ENCODE measurements at regions not wholly inside any gene's neighbourhood (a gene's known extent, or its start where the extent isn't known, plus 50 kb on each side); places are given as distances from the start of the nearest gene placed in this dataset.
A peak's percentile ranks its signal among the peaks of the same experiment; 100 is the strongest.

DNA sequence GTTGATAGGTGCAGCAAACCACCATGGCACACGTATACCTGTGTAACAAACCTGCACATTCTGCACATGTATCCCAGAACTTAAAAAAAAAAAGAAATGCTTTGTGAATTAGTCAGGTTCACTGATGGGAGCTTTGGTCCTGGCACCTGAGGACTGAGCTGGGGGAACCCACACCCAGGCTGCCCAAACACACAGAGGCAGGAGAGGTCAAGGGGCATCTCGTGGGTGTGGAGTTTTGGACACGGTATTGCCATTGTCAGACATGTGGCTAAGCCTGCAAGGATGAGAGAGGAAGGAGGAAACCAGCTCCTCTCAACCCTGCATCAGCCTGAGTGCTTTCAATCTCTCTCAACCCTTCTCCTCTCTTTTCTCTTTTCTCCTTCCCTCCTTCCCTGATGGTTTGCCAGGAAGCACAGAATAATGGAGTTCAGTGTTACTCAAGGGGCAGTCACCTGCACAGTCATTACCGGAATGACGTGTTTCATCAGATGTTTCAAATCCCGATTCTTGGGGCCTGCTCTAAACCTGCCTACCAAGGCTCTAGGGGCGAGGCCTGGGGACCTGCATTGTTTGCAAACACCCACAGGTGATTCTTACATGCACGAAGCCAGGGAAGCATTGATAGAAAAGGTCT is 89.9 kb upstream of the NEDD9 start:
- peaks cover 5% of the 10 kb centered on the region for H3K4me1 ChIP-seq (ENCODE audit: control insufficient read depth, insufficient read depth, low read length)

DNA sequence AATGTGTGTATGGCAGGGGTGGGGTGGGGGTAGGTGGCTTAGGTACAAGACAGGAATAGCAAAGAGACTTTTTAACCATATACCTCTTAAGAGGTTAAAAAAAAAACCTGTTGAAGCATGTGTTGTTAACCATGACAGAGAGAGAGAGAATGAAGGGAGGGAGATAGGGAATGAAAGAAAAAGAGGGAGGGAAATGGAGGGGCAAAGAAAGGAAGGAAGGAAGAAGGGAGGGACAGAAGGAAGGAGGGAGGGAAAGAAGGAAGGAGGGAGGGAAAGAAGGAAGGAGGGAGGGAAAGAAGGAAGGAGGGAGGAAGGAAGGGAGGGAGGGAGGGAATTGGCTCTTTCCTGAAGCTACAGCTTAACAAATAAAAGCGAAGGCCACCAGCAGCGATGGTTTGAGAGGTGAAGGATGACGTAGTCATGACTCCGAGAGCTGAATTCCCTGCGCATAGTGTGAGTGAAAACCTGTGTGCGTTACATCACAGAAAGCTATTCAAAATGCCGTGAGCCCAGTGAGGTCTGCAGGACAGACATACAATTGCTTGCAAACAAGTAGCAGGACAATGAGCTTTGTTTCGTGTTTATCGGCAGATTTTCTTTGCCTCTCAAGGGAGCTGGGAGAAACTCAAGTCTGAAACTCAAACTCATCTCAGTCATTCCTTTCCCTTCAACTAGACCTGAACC is 88.6 kb upstream of the NEDD9 start:
- Histone ChIP-seq H3K4me1 (ENCODE audit: control insufficient read depth, insufficient read depth, low read length) (peaks cover 5% of the 10 kb centered on the region), H3K27ac (ENCODE audit: low read depth, low read length) (no peak overlapping the region)

More for the DNA sequence above, 89.9 kb upstream of the NEDD9 start:
- Histone ChIP-seq H3K36me3 (ENCODE audit: control insufficient read depth, insufficient read depth, low read length) (no peaks in the 10 kb centered on the region), H3K9me3 (ENCODE audit: control insufficient read depth, insufficient read depth, low read length) (no peaks in the 10 kb centered on the region), H3K4me3 (ENCODE audit: low read depth, low read length) (no peak overlapping the region), H3K9ac (ENCODE audit: low read depth, low read length) (no peak overlapping the region), H3K27ac (ENCODE audit: low read depth, low read length) (no peak overlapping the region), H3K27me3 (ENCODE audit: control insufficient read depth, insufficient read depth, low read length) (no peaks in the 10 kb centered on the region)

GRCh38 chr6:11318835-11319813 is 86.7 kb upstream of the NEDD9 start:
- Histone ChIP-seq H3K27me3 (ENCODE audit: control insufficient read depth, insufficient read depth, low read length) (no peaks in the 10 kb centered on the region), H3K9me3 (ENCODE audit: control insufficient read depth, insufficient read depth, low read length) (no peaks in the 10 kb centered on the region), H3K36me3 (ENCODE audit: control insufficient read depth, insufficient read depth, low read length) (no peaks in the 10 kb centered on the region), H3K4me3 (ENCODE audit: low read depth, low read length) (no peak overlapping the region), H3K4me1 (ENCODE audit: control insufficient read depth, insufficient read depth, low read length) (no peaks in the 10 kb centered on the region), H3K9ac (ENCODE audit: low read depth, low read length) (no peak overlapping the region), H3K27ac (ENCODE audit: low read depth, low read length) (peak overlapping the region; percentile 65)

More for the DNA sequence above, 88.6 kb upstream of the NEDD9 start:
- Histone ChIP-seq H3K36me3 (ENCODE audit: control insufficient read depth, insufficient read depth, low read length) (no peaks in the 10 kb centered on the region), H3K4me3 (ENCODE audit: low read depth, low read length) (no peak overlapping the region), H3K9ac (ENCODE audit: low read depth, low read length) (no peak overlapping the region), H3K27me3 (ENCODE audit: control insufficient read depth, insufficient read depth, low read length) (no peaks in the 10 kb centered on the region), H3K9me3 (ENCODE audit: control insufficient read depth, insufficient read depth, low read length) (no peaks in the 10 kb centered on the region)

DNA sequence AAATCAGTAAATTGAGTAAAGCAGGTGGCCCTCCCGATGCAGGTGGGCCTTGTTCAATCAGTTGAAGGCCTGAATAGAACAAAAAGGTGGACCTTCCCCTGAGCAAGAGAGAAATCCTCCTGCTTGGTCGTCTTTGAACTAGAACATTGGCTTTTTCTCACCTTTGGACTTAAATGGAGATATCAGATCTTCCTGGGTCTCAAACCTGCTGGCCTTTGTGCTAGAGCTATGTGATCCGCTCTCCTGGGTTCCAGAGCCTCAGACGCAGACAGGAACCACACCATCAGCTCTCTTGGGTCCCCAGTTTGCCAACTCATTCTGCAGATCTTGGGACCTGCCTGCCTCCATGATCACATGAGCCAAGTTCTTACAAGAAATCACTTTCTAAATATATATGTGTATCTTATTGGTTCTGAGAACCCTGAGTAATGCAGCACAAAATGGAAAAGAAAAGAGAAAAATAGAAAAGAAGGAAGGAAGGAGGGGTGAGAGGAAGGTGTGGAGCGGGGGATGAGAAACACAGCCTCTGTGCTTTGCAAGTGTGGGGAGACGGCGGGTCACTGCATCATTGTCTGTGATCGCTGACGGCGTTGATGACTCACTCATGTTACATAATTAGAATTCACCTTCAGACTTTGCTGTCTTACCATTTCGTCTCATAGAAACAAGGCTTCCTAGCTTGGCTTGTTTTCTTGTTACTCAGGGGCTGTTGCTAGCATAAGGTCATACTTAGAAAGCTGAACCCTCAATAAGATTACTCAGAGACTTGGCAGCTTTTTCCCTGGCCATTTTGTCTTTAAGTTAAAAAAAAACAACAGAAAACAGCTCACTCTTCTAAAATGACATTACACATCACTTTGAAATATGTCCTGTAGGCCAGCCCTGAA is 85.7 kb upstream of the NEDD9 start:
- Histone ChIP-seq H3K27ac (ENCODE audit: low read depth, low read length) (peak overlapping the region; percentile 65), H3K9me3 (ENCODE audit: control insufficient read depth, insufficient read depth, low read length) (no peaks in the 10 kb centered on the region), H3K27me3 (ENCODE audit: control insufficient read depth, insufficient read depth, low read length) (no peaks in the 10 kb centered on the region), H3K36me3 (ENCODE audit: control insufficient read depth, insufficient read depth, low read length) (no peaks in the 10 kb centered on the region), H3K4me1 (ENCODE audit: control insufficient read depth, insufficient read depth, low read length) (no peaks in the 10 kb centered on the region), H3K9ac (ENCODE audit: low read depth, low read length) (no peak overlapping the region), H3K4me3 (ENCODE audit: low read depth, low read length) (no peak overlapping the region)

DNA sequence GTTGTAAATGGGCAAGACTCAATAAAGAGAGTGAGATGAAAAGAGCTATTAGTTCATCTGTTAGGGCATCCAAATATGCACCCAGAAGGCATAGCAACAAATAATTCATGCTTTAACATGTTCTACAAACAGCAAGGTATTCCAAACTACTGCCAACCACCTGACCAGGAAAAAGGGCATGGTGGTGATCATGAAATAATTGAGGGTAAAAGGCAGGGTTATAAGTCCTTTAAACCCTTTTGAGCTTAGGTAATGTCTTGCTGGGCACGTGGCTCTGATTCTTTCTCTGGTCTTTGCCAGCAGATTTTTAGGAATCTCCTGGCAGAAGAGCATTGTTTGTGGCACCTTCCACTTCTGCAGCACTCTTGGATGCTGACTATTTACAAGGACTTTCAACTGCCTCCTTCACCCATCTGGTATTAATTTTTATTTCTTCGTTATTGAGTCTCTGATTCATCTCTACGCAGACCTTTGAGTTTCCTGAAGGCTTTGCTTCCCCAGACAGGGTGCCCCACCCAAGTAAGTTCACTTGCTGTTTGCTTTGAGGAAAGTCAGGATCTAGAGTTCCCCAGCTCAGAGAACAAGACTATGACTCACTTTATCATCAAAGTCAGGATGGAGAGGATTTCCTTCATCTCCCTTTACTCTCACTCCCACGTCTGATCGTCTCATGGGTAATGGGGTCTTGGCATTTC is 83.4 kb upstream of the NEDD9 start:
- no peaks in the 10 kb centered on the region for H3K9me3 ChIP-seq (ENCODE audit: control insufficient read depth, insufficient read depth, low read length)
- H3K4me3 ChIP-seq (ENCODE audit: low read depth, low read length), result no peak overlapping the region
- H3K9ac ChIP-seq (ENCODE audit: low read depth, low read length), result no peak overlapping the region
- H3K4me1 ChIP-seq (ENCODE audit: control insufficient read depth, insufficient read depth, low read length), result no peaks in the 10 kb centered on the region
- no peaks in the 10 kb centered on the region for H3K36me3 ChIP-seq (ENCODE audit: control insufficient read depth, insufficient read depth, low read length)
- H3K27me3 ChIP-seq (ENCODE audit: control insufficient read depth, insufficient read depth, low read length), result no peaks in the 10 kb centered on the region
- H3K27ac ChIP-seq (ENCODE audit: low read depth, low read length), result no peak overlapping the region

DNA sequence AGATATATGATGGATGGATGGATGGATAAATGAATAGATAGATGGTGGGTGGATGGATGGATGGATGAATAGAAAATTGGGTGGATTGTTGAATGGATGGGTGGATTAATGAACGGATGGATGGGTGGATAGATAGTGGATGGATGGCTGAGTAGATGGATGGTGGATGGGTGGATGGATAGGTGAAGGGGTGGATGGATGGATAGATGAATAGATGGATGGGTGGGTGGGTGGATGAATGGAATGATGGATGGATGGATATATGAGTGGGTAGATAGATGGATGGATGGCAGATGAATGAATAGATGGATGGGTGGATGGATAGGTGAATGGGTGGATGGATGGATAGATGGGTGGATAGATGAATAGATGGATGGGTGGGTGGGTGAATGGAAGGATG is 80.7 kb upstream of the NEDD9 start:
- Histone ChIP-seq H3K27ac (ENCODE audit: low read depth, low read length) (no peak overlapping the region), H3K9me3 (ENCODE audit: control insufficient read depth, insufficient read depth, low read length) (no peaks in the 10 kb centered on the region), H3K27me3 (ENCODE audit: control insufficient read depth, insufficient read depth, low read length) (no peaks in the 10 kb centered on the region), H3K4me1 (ENCODE audit: control insufficient read depth, insufficient read depth, low read length) (no peaks in the 10 kb centered on the region), H3K36me3 (ENCODE audit: control insufficient read depth, insufficient read depth, low read length) (no peaks in the 10 kb centered on the region), H3K4me3 (ENCODE audit: low read depth, low read length) (no peak overlapping the region), H3K9ac (ENCODE audit: low read depth, low read length) (no peak overlapping the region)

- H3K4me1 ChIP-seq (ENCODE audit: control insufficient read depth, insufficient read depth, low read length), result no peaks in the 10 kb centered on the region
- no peaks in the 10 kb centered on the region for H3K27me3 ChIP-seq (ENCODE audit: control insufficient read depth, insufficient read depth, low read length)
- no peaks in the 10 kb centered on the region for H3K9me3 ChIP-seq (ENCODE audit: control insufficient read depth, insufficient read depth, low read length)
- H3K9ac ChIP-seq (ENCODE audit: low read depth, low read length), result no peak overlapping the region
- no peak overlapping the region for H3K4me3 ChIP-seq (ENCODE audit: low read depth, low read length)
- H3K36me3 ChIP-seq (ENCODE audit: control insufficient read depth, insufficient read depth, low read length), result no peaks in the 10 kb centered on the region
- H3K27ac ChIP-seq (ENCODE audit: low read depth, low read length), result no peak overlapping the region
These were observed 79.5 kb upstream of the NEDD9 start for GRCh38 chr6:11311970-11312369.

DNA sequence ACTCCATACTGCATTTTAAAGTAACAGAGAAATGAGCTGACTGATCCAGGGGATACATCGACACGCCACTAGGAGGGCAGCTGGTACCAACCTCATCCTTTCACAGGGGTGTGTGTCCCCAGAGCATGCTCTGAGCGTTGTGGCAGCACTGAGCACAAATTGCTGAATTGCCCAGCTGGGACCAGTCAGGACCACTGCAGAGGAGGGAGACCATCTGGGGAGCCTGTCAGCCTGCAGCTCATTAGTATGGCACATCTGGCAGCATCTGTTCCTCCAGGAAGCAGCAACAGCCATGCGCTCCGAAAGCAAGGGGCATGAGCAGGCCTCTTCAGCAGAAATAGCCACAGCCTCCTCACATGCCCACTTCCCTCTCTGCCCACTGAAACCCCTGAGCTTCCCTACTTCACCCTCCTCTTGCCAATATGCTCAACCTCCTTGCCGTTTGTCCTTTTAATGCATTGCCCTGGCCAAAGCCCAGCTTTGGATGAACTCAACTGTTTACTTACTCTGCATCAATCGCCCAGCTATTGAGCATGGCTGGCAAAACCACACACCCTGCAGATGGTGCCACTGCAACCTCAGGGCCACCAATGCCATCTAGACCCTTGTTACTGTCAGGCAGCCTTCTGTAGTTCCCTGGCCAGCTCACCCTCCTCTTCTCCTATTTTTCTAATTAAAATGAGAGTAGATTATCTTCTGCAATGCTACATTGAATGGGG is 77.6 kb upstream of the NEDD9 start:
- no peak overlapping the region for H3K27ac ChIP-seq (ENCODE audit: low read depth, low read length)
- no peak overlapping the region for H3K4me3 ChIP-seq (ENCODE audit: low read depth, low read length)
- H3K36me3 ChIP-seq (ENCODE audit: control insufficient read depth, insufficient read depth, low read length), result no peaks in the 10 kb centered on the region
- no peaks in the 10 kb centered on the region for H3K9me3 ChIP-seq (ENCODE audit: control insufficient read depth, insufficient read depth, low read length)
- no peaks in the 10 kb centered on the region for H3K27me3 ChIP-seq (ENCODE audit: control insufficient read depth, insufficient read depth, low read length)
- no peak overlapping the region for H3K9ac ChIP-seq (ENCODE audit: low read depth, low read length)
- H3K4me1 ChIP-seq (ENCODE audit: control insufficient read depth, insufficient read depth, low read length), result no peaks in the 10 kb centered on the region

- no peaks in the 10 kb centered on the region for H3K36me3 ChIP-seq (ENCODE audit: control insufficient read depth, insufficient read depth, low read length)
These were observed 74.8 kb upstream of the NEDD9 start for GRCh38 chr6:11307226-11307625.

More at GRCh38 chr6:11307226-11307625, 74.8 kb upstream of the NEDD9 start:
- Histone ChIP-seq H3K9me3 (ENCODE audit: control insufficient read depth, insufficient read depth, low read length) (no peaks in the 10 kb centered on the region), H3K27ac (ENCODE audit: low read depth, low read length) (no peak overlapping the region), H3K4me3 (ENCODE audit: low read depth, low read length) (no peak overlapping the region), H3K4me1 (ENCODE audit: control insufficient read depth, insufficient read depth, low read length) (no peaks in the 10 kb centered on the region), H3K9ac (ENCODE audit: low read depth, low read length) (no peak overlapping the region), H3K27me3 (ENCODE audit: control insufficient read depth, insufficient read depth, low read length) (no peaks in the 10 kb centered on the region)

Measured in HUES48 (cell line).